IMR-90 (cell line): ENCODE measurements at regions not wholly inside any gene's neighbourhood (a gene's known extent, or its start where the extent isn't known, plus 50 kb on each side); places are given as distances from the start of the nearest gene placed in this dataset.

Experiments used
- BHLHE40 ChIP-seq: fragments of 150-350 bp; IDR thresholded peaks from 2 replicates; pipeline ENCODE4 v1.6.1; 2016; ENCODE audit warnings: mild to moderate bottlenecking, low read depth, low read length
- CEBPB ChIP-seq: IDR thresholded peaks from 2 replicates; pipeline ENCODE4 v1.6.1; 2012; ENCODE audit warnings: low read depth, low read length, improper control_type of control experiment
- CHD1 ChIP-seq: IDR thresholded peaks from 2 replicates; pipeline ENCODE4 v1.6.1; 2012; ENCODE audit warnings: low read depth, low read length, improper control_type of control experiment
- CTCF ChIP-seq: conservative IDR thresholded peaks from 2 replicates; pipeline ENCODE4 v1.5.1; 2012; ENCODE audit warnings: mild to moderate bottlenecking, low read depth, low read length, improper control_type of control experiment
- ELK1 ChIP-seq: fragments of 150-350 bp; IDR thresholded peaks from 2 replicates; pipeline ENCODE4 v1.6.1; 2016; ENCODE audit warnings: low read depth, mild to moderate bottlenecking, low read length, moderate library complexity, borderline replicate concordance
- FOS ChIP-seq: fragments of 150-350 bp; IDR thresholded peaks from 2 replicates; pipeline ENCODE4 v1.6.1; 2016; ENCODE audit warnings: low read depth, low read length
- MAZ ChIP-seq: IDR thresholded peaks from 2 replicates; pipeline ENCODE4 v1.6.1; 2012; ENCODE audit warnings: low read depth, mild to moderate bottlenecking, low read length, improper control_type of control experiment, moderate library complexity, borderline replicate concordance
- MXI1 ChIP-seq: IDR thresholded peaks from 2 replicates; pipeline ENCODE4 v1.6.1; 2012; ENCODE audit warnings: low read depth, mild to moderate bottlenecking, low read length, moderate library complexity, borderline replicate concordance
- POLR2A ChIP-seq: IDR thresholded peaks from 2 replicates; pipeline ENCODE4 v1.6.1; 2012; ENCODE audit warnings: mild to moderate bottlenecking, low read depth, low read length
- RAD21 ChIP-seq: IDR thresholded peaks from 2 replicates; pipeline ENCODE4 v1.6.1; 2012; ENCODE audit warnings: low read length, improper control_type of control experiment
- RCOR1 ChIP-seq: IDR thresholded peaks from 2 replicates; pipeline ENCODE4 v1.6.1; 2012; ENCODE audit warnings: mild to moderate bottlenecking, low read length, improper control_type of control experiment; ENCODE audit not compliant: insufficient replicate concordance
- RFX5 ChIP-seq: IDR thresholded peaks from 2 replicates; pipeline ENCODE4 v1.8.0; 2012; ENCODE audit warnings: low read depth, mild to moderate bottlenecking, low read length, moderate library complexity
- USF2 ChIP-seq: fragments of 150-350 bp; IDR thresholded peaks from 2 replicates; pipeline ENCODE4 v1.6.1; 2017; ENCODE audit warnings: mild to moderate bottlenecking, antibody characterized with exemption, low read length, low read depth

- TF ChIP-seq BHLHE40 (no peak), CTCF (no peak), POLR2A (no peak), ELK1 (no peak), CEBPB (no peak), USF2 (no peak), RCOR1 (no peak), CHD1 (no peak), MXI1 (no peak), RFX5 (no peak), MAZ (no peak), RAD21 (no peak), FOS (no peak)
Observed at GRCh38 chr11:22460181-22460580, 122.0 kb downstream of the SLC17A6 start.
